Loucy (cell line): ENCODE measurements at regions not wholly inside any gene's neighbourhood (a gene's known extent, or its start where the extent isn't known, plus 50 kb on each side); places are given as distances from the start of the nearest gene placed in this dataset.

Source experiments
- H2AFZ ChIP-seq: fragments of 200-600 bp; sonication (generic); 2 replicates; pipeline ENCODE4 v1.6.0; 2016; ENCODE audit warnings: antibody characterized with exemption, mild to moderate bottlenecking, low read length, moderate library complexity
- H3F3A ChIP-seq: fragments of 200-600 bp; 2 replicates; pipeline ENCODE4 v1.6.0; 2016; ENCODE audit warnings: antibody characterized with exemption, low read depth, mild to moderate bottlenecking
- H3K27me3 ChIP-seq: fragments of 200-600 bp; sonication (generic); 2 replicates; pipeline ENCODE4 v1.6.1; 2014; ENCODE audit warnings: low read length, mild to moderate bottlenecking; ENCODE audit not compliant: insufficient read depth, poor library complexity, severe bottlenecking
- H3K36me3 ChIP-seq: fragments of 200-600 bp; sonication (generic); 2 replicates; pipeline ENCODE4 v1.6.1; 2016; ENCODE audit warnings: low read length; ENCODE audit not compliant: insufficient read depth
- H3K4me1 ChIP-seq: fragments of 200-600 bp; sonication (generic); 2 replicates; pipeline ENCODE4 v1.5.1; 2014; ENCODE audit warnings: low read length, mild to moderate bottlenecking; ENCODE audit not compliant: insufficient read depth, poor library complexity, severe bottlenecking
- H3K4me2 ChIP-seq: fragments of 200-600 bp; sonication (generic); 2 replicates; pipeline ENCODE4 v1.6.0; 2014; ENCODE audit warnings: antibody characterized with exemption, low read length, low read depth, mild to moderate bottlenecking; ENCODE audit not compliant: poor library complexity, severe bottlenecking
- H3K4me3 ChIP-seq: fragments of 200-600 bp; sonication (generic); 2 replicates; pipeline ENCODE4 v1.5.1; 2014; ENCODE audit warnings: low read length, mild to moderate bottlenecking, mixed read lengths; ENCODE audit not compliant: poor library complexity, severe bottlenecking
- H3K79me2 ChIP-seq: fragments of 200-600 bp; sonication (generic); 2 replicates; pipeline ENCODE4 v1.6.1; 2014; ENCODE audit warnings: low read length; ENCODE audit not compliant: insufficient read depth
- H3K9ac ChIP-seq: fragments of 200-600 bp; sonication (generic); 2 replicates; pipeline ENCODE4 v1.6.0; 2014; ENCODE audit warnings: mild to moderate bottlenecking, low read depth, low read length, moderate library complexity; ENCODE audit not compliant: poor library complexity, severe bottlenecking
- H3K9me2 ChIP-seq: fragments of 200-600 bp; sonication (generic); replicated peaks from 2 replicates; pipeline ENCODE4 v1.6.1; 2016; ENCODE audit warnings: low read depth, low read length, mixed read lengths
- H3K9me3 ChIP-seq: fragments of 200-600 bp; sonication (generic); 2 replicates; pipeline ENCODE4 v1.6.1; 2014; ENCODE audit warnings: mild to moderate bottlenecking, antibody characterized with exemption, low read length, low read depth; ENCODE audit not compliant: insufficient read depth
- H4K20me1 ChIP-seq: fragments of 200-600 bp; sonication (generic); 2 replicates; pipeline ENCODE4 v1.6.0; 2014; ENCODE audit warnings: antibody characterized with exemption, low read length, mild to moderate bottlenecking; ENCODE audit not compliant: insufficient read depth, poor library complexity, severe bottlenecking
- EZH2phosphoT487 ChIP-seq: fragments of 200-600 bp; IDR thresholded peaks from 2 replicates; pipeline ENCODE4 v1.6.1; 2018; ENCODE audit warnings: antibody characterized with exemption, mild to moderate bottlenecking, moderate library complexity, borderline replicate concordance
- TF ChIP-seq, protein P1 (sequence below): fragments of 200-600 bp; sonication (generic); conservative IDR thresholded peaks from 2 replicates; pipeline ENCODE4 v1.5.1; 2014; ENCODE audit warnings: mild to moderate bottlenecking, antibody characterized with exemption, low read length

DNA sequence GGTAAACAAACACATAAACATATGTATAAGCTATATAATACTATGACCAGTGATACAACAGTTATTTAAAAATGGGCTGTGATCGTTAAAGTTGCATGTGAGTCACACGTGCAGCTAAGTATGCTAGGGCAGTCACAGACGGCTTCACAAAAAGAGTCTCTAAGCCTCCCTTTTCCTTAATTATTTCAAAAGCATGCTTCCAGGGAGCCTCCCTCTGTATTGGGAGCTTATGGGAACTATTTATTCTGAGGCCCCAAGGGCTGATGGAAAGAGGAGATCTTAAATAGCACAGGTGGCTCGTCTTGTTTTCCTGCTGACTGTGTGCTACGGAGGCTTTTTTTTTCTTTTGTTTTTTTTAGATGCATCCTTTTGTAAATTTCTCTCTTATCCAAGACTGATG lies 94.3 kb downstream of the ADCYAP1 start:
- no peaks in the 10 kb centered on the region for H4K20me1 ChIP-seq
- no peaks in the 10 kb centered on the region for H3K9me2 ChIP-seq
- no peak for TF ChIP-seq EZH2phosphoT487
- TF ChIP-seq, protein P1, sequence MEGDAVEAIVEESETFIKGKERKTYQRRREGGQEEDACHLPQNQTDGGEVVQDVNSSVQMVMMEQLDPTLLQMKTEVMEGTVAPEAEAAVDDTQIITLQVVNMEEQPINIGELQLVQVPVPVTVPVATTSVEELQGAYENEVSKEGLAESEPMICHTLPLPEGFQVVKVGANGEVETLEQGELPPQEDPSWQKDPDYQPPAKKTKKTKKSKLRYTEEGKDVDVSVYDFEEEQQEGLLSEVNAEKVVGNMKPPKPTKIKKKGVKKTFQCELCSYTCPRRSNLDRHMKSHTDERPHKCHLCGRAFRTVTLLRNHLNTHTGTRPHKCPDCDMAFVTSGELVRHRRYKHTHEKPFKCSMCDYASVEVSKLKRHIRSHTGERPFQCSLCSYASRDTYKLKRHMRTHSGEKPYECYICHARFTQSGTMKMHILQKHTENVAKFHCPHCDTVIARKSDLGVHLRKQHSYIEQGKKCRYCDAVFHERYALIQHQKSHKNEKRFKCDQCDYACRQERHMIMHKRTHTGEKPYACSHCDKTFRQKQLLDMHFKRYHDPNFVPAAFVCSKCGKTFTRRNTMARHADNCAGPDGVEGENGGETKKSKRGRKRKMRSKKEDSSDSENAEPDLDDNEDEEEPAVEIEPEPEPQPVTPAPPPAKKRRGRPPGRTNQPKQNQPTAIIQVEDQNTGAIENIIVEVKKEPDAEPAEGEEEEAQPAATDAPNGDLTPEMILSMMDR = no peak
- H3K4me1 ChIP-seq = no peaks in the 10 kb centered on the region
- H3K9ac ChIP-seq = no peak overlapping the region
- no peaks in the 10 kb centered on the region for H3K9me3 ChIP-seq
- no peak overlapping the region for H2AFZ ChIP-seq
- no peaks in the 10 kb centered on the region for H3F3A ChIP-seq
- H3K27me3 ChIP-seq = no peaks in the 10 kb centered on the region
- no peaks in the 10 kb centered on the region for H3K36me3 ChIP-seq
- H3K79me2 ChIP-seq = no peaks in the 10 kb centered on the region
- H3K4me3 ChIP-seq = no peak overlapping the region
- H3K4me2 ChIP-seq = no peak overlapping the region

DNA sequence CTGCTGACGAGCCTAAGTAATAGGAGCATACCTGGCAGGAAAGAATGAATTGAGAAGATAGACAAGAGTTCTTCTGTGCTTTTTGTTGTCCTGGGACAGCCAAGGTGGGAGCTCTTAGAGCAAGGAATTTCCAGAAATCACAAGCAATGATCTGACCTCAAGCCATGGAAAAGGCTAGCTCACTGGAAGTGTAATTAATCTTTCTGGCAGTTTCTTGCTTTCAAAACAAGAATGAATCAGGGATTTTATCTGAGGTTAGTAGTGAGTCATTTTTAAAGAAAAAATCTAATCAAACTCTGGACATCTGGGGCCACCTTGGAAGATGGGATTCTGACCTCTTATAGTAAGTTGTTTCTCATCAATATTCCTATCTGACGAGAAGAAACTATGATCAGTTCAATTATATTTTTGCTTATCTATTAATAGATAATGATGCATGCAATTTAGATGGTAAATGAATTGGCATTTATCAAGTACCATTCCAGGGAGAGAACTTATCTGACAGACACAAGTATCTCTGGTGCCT lies 98.0 kb downstream of the ADCYAP1 start:
- TF ChIP-seq EZH2phosphoT487 = no peak
- H3K4me1 ChIP-seq = no peaks in the 10 kb centered on the region
- no peak overlapping the region for H3K9ac ChIP-seq
- H3K9me3 ChIP-seq = no peaks in the 10 kb centered on the region
- no peaks in the 10 kb centered on the region for H4K20me1 ChIP-seq
- no peaks in the 10 kb centered on the region for H3K36me3 ChIP-seq
- no peak overlapping the region for H3K4me3 ChIP-seq
- H3K9me2 ChIP-seq = no peaks in the 10 kb centered on the region
- no peaks in the 10 kb centered on the region for H3K27me3 ChIP-seq
- no peaks in the 10 kb centered on the region for H3K79me2 ChIP-seq
- H2AFZ ChIP-seq = no peak overlapping the region
- H3F3A ChIP-seq = no peaks in the 10 kb centered on the region
- no peak overlapping the region for H3K4me2 ChIP-seq

DNA sequence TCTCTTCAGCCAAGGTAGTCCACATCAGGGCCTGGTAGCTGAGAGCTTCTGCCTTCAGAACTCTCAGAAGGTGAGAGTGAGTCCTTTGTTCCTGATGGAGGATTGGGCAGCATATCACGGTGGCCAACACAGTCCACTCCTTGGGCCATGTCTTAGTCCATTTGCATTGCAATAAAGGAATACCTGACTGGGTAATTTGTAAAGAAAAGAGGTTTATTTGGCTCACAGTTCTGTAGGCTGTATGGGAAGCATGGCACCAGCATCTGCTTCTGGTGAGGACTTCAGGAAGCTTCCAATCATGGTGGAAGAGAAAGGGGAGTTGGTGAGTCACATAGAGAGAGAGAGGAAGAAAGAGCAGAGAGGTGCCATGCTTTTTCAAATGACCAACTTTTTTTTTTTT lies 98.8 kb downstream of the ADCYAP1 start:
- no peaks in the 10 kb centered on the region for H3K9me3 ChIP-seq
- no peaks in the 10 kb centered on the region for H3K27me3 ChIP-seq
- no peak overlapping the region for H3K9ac ChIP-seq
- H4K20me1 ChIP-seq = no peaks in the 10 kb centered on the region
- H3K36me3 ChIP-seq = no peaks in the 10 kb centered on the region
- no peak overlapping the region for H2AFZ ChIP-seq
- no peak overlapping the region for H3K4me3 ChIP-seq
- H3K4me1 ChIP-seq = no peaks in the 10 kb centered on the region
- no peak for TF ChIP-seq EZH2phosphoT487
- TF ChIP-seq, protein P1 = no peak
- H3K9me2 ChIP-seq = no peaks in the 10 kb centered on the region
- H3K79me2 ChIP-seq = no peaks in the 10 kb centered on the region
- H3K4me2 ChIP-seq = no peak overlapping the region
- H3F3A ChIP-seq = no peaks in the 10 kb centered on the region

DNA sequence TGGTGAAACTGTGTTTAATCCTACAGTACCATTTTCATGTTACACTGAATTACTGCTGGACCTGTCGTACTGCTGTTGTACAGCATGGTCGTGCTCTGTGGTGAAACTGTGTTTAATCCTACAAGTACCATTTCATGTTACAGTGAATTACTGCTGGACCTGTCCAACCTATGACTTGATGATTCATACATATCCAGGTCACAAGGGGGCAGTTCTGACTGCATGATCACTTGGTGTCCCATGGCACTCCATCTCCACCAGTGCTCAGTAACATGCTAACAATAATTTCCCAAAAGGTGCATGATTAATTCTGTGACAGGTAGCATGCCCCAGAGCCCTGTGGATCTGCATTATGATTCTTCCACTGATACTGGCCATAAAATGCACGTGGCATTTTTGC lies 101.6 kb downstream of the ADCYAP1 start:
- no peaks in the 10 kb centered on the region for H4K20me1 ChIP-seq
- no peak overlapping the region for H3K4me2 ChIP-seq
- no peak overlapping the region for H2AFZ ChIP-seq
- no peaks in the 10 kb centered on the region for H3K79me2 ChIP-seq
- no peaks in the 10 kb centered on the region for H3K9me3 ChIP-seq
- no peaks in the 10 kb centered on the region for H3K4me1 ChIP-seq
- H3K9me2 ChIP-seq = no peaks in the 10 kb centered on the region
- TF ChIP-seq, protein P1 = no peak
- no peak for TF ChIP-seq EZH2phosphoT487
- H3K36me3 ChIP-seq = no peaks in the 10 kb centered on the region
- no peaks in the 10 kb centered on the region for H3F3A ChIP-seq
- H3K4me3 ChIP-seq = no peak overlapping the region
- no peaks in the 10 kb centered on the region for H3K27me3 ChIP-seq
- H3K9ac ChIP-seq = no peak overlapping the region
